OCI-LY7 (cell line): ENCODE measurements at regions not wholly inside any gene's neighbourhood (a gene's known extent, or its start where the extent isn't known, plus 50 kb on each side); places are given as distances from the start of the nearest gene placed in this dataset.

Experiments
- BruUV-seq: library from RNA; stranded (reverse); fragments of 400-500 nt; replicated peaks from 2 replicates; lab custom pipeline; 2021; lab: Mats Ljungman, UMichigan
- CTCF ChIA-PET: fragments of 300-600 bp; sonication (Branson Sonifier 250); formaldehyde crosslinking; loops from one replicate; lab custom pipeline; 2022; ENCODE audit warnings: antibody characterized with exemption; ENCODE audit not compliant: unreplicated experiment; lab: Charles Lee
- POLR2A ChIA-PET: fragments of 300-600 bp; sonication (Branson Sonifier 250); formaldehyde crosslinking; loops from one replicate; lab custom pipeline; 2022; ENCODE audit warnings: antibody characterized with exemption; lab: Charles Lee
- DNase-seq: peaks from one replicate; pipeline ENCODE4 v3.0.0-alpha.2; 2015; ENCODE audit warnings: low spot score
- H2AFZ ChIP-seq: fragments of 200-600 bp; sonication (generic), shearing (Covaris generic); 2 replicates; pipeline ENCODE4 v1.6.1; 2014; ENCODE audit warnings: mild to moderate bottlenecking, antibody characterized with exemption, low read length, moderate library complexity
- H3K27ac ChIP-seq: fragments of 200-600 bp; sonication (generic); 2 replicates; pipeline ENCODE4 v1.5.1; 2014; ENCODE audit warnings: mixed run types, low read depth, mild to moderate bottlenecking, moderate library complexity, low read length, inconsistent platforms; ENCODE audit not compliant: poor library complexity, severe bottlenecking
- H3K36me3 ChIP-seq: fragments of 200-600 bp; sonication (generic); 2 replicates; pipeline ENCODE4 v1.6.1; 2014; ENCODE audit warnings: mild to moderate bottlenecking, antibody characterized with exemption, low read length, moderate library complexity, mixed read lengths; ENCODE audit not compliant: insufficient read depth
- H3K4me1 ChIP-seq: fragments of 200-600 bp; sonication (generic); 2 replicates; pipeline ENCODE4 v1.5.1; 2014; ENCODE audit warnings: mild to moderate bottlenecking, low read length; ENCODE audit not compliant: insufficient read depth, poor library complexity, severe bottlenecking
- H3K4me2 ChIP-seq: fragments of 200-600 bp; sonication (generic); 2 replicates; pipeline ENCODE4 v1.6.1; 2014; ENCODE audit warnings: mild to moderate bottlenecking, low read length
- H3K4me3 ChIP-seq: fragments of 200-600 bp; sonication (generic); 2 replicates; pipeline ENCODE4 v1.5.1; 2014; ENCODE audit warnings: mild to moderate bottlenecking, low read depth, low read length; ENCODE audit not compliant: poor library complexity, severe bottlenecking
- H3K79me2 ChIP-seq: fragments of 200-600 bp; sonication (generic); 2 replicates; pipeline ENCODE4 v1.6.1; 2016; ENCODE audit warnings: low read depth, mild to moderate bottlenecking, low read length, moderate library complexity, mixed read lengths; ENCODE audit not compliant: insufficient read depth
- H3K9me2 ChIP-seq: fragments of 200-600 bp; sonication (generic); 2 replicates; pipeline ENCODE4 v1.6.1; 2016; ENCODE audit warnings: mild to moderate bottlenecking, low read length, mixed read lengths; ENCODE audit not compliant: insufficient read depth
- H3K9me3 ChIP-seq: fragments of 200-600 bp; sonication (generic); 2 replicates; pipeline ENCODE4 v1.6.1; 2014; ENCODE audit warnings: mild to moderate bottlenecking, mixed run types, low read length, mixed read lengths
- H4K20me1 ChIP-seq: fragments of 200-600 bp; sonication (generic); 2 replicates; pipeline ENCODE4 v1.6.1; 2014; ENCODE audit warnings: mild to moderate bottlenecking, antibody characterized with exemption, low read length, moderate library complexity, mixed read lengths; ENCODE audit not compliant: insufficient read depth
- EZH2phosphoT487 ChIP-seq: fragments of 200-600 bp; sonication (generic); IDR thresholded peaks from 2 replicates; pipeline ENCODE4 v1.6.1; 2018; ENCODE audit warnings: low read depth, borderline replicate concordance, mild to moderate bottlenecking, mixed run types, antibody characterized with exemption, low read length, moderate library complexity, mixed read lengths
- intact Hi-C: fragments of 100-400 bp; cut with micrococcal nuclease; formaldehyde crosslinking; loops from one replicate; pipeline ENCODE4 v1.10.0; 2022; ENCODE audit not compliant: unreplicated experiment
- TF ChIP-seq, protein P1 (sequence below): fragments of 200-600 bp; sonication (generic); conservative IDR thresholded peaks from 2 replicates; pipeline ENCODE4 v1.5.1; 2014; ENCODE audit warnings: mild to moderate bottlenecking, antibody characterized with exemption, low read length, moderate library complexity, mixed read lengths

DNA sequence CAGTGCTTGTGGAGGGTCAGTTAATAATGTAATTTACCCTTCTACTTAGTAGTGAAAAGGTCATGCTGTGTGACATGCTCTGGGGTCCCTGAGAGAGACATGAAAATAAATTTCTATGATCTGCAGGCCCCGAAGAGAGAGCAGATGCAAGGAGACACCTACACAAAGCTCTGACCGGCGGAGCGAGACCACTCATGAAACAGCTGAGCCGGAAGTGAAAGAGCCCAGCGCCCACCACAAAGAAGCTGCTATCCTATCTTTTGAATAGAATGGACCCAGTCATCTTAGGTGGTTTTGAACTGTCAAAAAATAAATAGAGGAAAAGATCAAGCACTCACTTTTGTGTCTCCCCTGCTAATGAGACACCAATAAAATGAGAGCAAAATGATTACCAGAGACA is 190.0 kb downstream of the MED10 start:
- Histone ChIP-seq H3K9me2 (no peaks in the 10 kb centered on the region), H3K36me3 (no peaks in the 10 kb centered on the region), H3K4me2 (peak overlapping the region; percentile 89), H3K9me3 (no peaks in the 10 kb centered on the region), H3K4me1 (peaks cover 71% of the 10 kb centered on the region), H3K79me2 (no peaks in the 10 kb centered on the region), H4K20me1 (no peaks in the 10 kb centered on the region), H3K27ac (peak overlapping the region; percentile 98), H2AFZ (peak overlapping the region; percentile 81), H3K4me3 (peak overlapping the region; percentile 56)
- TF ChIP-seq EZH2phosphoT487, result no peak
- DNase-seq, result peak; percentile 97
- CTCF ChIA-PET, result no interaction called here
- POLR2A ChIA-PET, result interaction anchor here (0.7 to 1.6 kb wide), 5 partner anchors 12 to 319 kb away, joined by 3 to 5 read pairs (median 4); no protein-coding TSS in a partner anchor
- BruUV-seq, result no TSS peak
- intact Hi-C loops, result loop anchor here (2.0 to 10.0 kb wide), 5 partner anchors 48 to 766 kb away; partner anchors contain the start of genes ICE1 and MED10

DNA sequence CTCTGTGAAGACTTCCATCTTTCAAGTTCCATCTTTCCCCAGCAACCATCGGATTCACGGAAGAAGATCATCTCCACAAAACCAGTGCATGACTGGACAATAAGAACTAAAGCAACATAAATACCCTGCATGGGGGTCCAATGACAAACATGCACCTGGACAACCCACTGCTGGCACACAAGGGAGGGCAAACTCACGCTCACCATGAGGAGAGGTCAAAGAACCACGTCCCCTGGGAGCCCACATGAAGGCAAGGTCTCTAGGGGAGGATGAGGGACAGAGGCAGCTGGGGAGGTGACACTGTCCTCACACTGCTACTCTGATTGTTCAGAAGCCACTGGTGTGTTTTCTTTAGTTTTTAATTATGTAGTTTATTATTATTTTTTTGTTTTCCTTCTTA is 190.8 kb downstream of the MED10 start:
- H3K4me2 ChIP-seq, result peak overlapping the region; percentile 89
- peak; percentile 78 for DNase-seq
- no peaks in the 10 kb centered on the region for H3K9me2 ChIP-seq
- peaks cover 63% of the 10 kb centered on the region for H3K4me1 ChIP-seq
- intact Hi-C loops, result loop anchor here (5.0 to 10.0 kb wide), 4 partner anchors 190 to 765 kb away; partner anchors contain the start of genes ICE1 and MED10
- BruUV-seq, result no TSS peak
- no peaks in the 10 kb centered on the region for H3K36me3 ChIP-seq
- peak overlapping the region; percentile 98 for H3K27ac ChIP-seq
- H4K20me1 ChIP-seq, result no peaks in the 10 kb centered on the region
- peak overlapping the region; percentile 81 for H2AFZ ChIP-seq
- H3K79me2 ChIP-seq, result no peaks in the 10 kb centered on the region
- TF ChIP-seq, protein P1, sequence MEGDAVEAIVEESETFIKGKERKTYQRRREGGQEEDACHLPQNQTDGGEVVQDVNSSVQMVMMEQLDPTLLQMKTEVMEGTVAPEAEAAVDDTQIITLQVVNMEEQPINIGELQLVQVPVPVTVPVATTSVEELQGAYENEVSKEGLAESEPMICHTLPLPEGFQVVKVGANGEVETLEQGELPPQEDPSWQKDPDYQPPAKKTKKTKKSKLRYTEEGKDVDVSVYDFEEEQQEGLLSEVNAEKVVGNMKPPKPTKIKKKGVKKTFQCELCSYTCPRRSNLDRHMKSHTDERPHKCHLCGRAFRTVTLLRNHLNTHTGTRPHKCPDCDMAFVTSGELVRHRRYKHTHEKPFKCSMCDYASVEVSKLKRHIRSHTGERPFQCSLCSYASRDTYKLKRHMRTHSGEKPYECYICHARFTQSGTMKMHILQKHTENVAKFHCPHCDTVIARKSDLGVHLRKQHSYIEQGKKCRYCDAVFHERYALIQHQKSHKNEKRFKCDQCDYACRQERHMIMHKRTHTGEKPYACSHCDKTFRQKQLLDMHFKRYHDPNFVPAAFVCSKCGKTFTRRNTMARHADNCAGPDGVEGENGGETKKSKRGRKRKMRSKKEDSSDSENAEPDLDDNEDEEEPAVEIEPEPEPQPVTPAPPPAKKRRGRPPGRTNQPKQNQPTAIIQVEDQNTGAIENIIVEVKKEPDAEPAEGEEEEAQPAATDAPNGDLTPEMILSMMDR, result no peak
- TF ChIP-seq EZH2phosphoT487, result no peak
- peak overlapping the region; percentile 56 for H3K4me3 ChIP-seq
- CTCF ChIA-PET, result no interaction called here
- no peaks in the 10 kb centered on the region for H3K9me3 ChIP-seq
- POLR2A ChIA-PET, result interaction anchor here (1.0 to 1.5 kb wide), 3 partner anchors 11 to 41 kb away, joined by 3 to 5 read pairs (median 4); no protein-coding TSS in a partner anchor

DNA sequence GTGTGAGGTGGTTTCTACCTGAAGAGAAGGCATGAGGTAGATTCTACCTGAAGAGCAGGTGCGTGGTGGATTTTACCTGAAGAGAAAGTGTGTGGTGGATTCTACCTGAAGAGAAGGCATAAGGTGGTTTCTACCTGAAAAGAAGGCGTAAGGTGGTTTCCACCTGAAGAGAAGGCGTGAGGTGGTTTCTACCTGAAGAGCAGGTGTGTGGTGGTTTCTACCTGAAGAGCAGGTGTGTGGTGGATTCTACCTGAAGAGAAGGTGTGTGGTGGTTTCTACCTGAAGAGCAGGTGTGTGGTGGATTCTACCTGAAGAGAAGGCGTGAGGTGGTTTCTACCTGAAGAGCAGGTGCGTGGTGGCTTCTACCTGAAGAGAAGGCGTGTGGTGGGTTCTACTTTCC is 192.8 kb downstream of the MED10 start:
- Histone ChIP-seq H3K4me1 (peaks cover 44% of the 10 kb centered on the region), H2AFZ (no peak overlapping the region), H3K79me2 (no peaks in the 10 kb centered on the region), H3K27ac (no peak overlapping the region), H4K20me1 (no peaks in the 10 kb centered on the region), H3K4me3 (no peak overlapping the region), H3K4me2 (no peak overlapping the region), H3K36me3 (no peaks in the 10 kb centered on the region), H3K9me2 (no peaks in the 10 kb centered on the region), H3K9me3 (no peaks in the 10 kb centered on the region)
- BruUV-seq, result no TSS peak
- no peak for DNase-seq
- ChIA-PET CTCF (no interaction called here), POLR2A (interaction anchor here (1.0 kb wide), 1 partner anchor 9 kb away, joined by 3 read pairs; no protein-coding TSS in a partner anchor)
- no peak for TF ChIP-seq EZH2phosphoT487
- TF ChIP-seq, protein P1, result no peak
- intact Hi-C loops, result loop anchor here (5.0 to 10.0 kb wide), 4 partner anchors 192 to 763 kb away; partner anchors contain the start of genes ICE1 and MED10
